GM19023 (cell line): ENCODE measurements at regions not wholly inside any gene's neighbourhood (a gene's known extent, or its start where the extent isn't known, plus 50 kb on each side); places are given as distances from the start of the nearest gene placed in this dataset.

Experiments
- ATAC-seq: cut with Tn5 transposase; IDR thresholded peaks from one replicate; pipeline ENCODE4 v1.9.1; 2021; ENCODE audit warnings: mild to moderate bottlenecking, moderate library complexity; ENCODE audit not compliant: unreplicated experiment

DNA sequence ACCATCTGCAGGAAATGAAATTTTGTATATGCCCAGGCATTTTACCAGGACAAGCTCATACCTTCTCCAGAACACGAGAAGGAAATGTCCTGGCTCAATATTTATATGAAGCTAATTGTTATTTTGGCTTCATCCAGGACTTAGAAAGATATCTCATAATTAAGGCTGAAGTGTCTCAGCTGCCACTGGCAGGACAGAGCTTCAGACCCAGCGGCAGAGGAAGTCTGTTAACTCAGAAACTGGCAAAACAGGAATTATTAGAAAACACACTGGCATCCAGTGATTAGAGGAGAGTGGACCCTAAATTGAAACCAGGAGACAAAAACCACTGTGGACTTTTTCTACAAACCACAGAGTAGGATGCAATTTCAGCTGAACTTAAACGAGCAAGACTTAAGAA is 329.7 kb downstream of the CYRIA start:
- ATAC-seq, result no peak

DNA sequence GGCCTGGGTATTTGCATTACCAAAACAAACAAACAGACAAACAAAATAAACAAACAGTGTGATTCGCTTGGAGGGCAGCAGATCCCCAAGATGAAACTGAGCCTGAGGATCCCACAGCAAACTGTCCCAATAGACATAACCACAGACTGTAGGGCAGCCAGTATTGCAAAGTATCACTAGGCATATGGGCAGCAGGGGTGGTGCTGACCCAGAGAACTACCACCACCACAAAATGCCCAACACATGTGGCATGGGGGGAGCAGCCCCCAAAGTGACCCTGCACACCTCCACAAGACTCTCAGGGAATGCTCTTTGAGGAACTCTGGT is 330.1 kb downstream of the CYRIA start:
- no peak for ATAC-seq

DNA sequence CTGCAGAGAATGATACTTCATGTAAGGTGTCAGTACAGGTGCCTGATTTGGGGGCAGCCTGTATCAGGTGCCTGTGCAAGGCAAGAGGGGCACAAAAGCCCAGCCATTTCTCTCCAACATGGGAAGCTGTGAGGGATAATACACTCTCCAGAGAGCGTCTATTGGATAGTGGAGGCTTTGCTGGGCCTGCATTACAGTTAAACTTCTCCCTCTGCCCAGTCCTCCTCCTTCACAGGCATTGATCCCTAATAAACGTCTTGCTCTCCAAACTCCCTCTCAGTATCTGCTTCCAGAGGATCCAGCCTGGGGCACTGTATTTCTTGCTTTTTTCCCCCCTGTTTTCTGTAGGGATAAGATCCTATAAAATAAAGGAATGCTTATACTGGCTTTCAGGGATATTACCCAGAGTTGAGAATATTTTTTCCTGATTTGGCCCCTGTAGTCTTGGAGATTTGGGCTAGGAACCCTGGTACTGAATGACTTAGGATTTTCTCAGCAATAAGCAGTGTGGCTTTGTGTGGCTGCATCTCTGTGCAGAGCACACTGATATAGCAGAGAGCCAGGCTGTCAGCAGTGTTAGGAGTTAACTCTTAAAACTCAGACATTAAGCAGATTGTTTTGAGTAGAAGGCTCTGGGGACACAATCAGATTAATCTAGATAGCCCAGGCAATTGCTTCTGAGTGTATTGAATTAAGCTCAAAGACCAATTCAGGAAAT is 330.6 kb downstream of the CYRIA start:
- ATAC-seq, result no peak

DNA sequence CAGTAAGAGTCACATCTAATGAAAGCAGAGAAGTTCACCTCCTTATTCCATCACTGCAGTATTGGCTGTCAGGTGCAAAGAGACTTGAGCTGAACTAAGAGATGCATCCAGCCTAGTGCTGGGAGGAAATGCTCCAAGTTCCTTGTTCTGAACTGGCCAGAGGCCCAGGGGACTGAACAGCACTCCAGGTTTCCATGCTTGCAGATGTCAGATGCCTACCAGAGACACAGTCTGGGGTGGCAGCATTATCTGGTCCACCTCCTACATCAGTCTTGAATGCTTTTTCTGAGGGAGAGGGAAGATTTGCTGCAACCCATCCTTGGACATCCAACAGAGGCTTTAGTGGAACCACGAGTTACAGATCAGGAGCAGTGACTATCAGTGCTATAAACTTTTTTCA is 331.3 kb downstream of the CYRIA start:
- ATAC-seq, result no peak

DNA sequence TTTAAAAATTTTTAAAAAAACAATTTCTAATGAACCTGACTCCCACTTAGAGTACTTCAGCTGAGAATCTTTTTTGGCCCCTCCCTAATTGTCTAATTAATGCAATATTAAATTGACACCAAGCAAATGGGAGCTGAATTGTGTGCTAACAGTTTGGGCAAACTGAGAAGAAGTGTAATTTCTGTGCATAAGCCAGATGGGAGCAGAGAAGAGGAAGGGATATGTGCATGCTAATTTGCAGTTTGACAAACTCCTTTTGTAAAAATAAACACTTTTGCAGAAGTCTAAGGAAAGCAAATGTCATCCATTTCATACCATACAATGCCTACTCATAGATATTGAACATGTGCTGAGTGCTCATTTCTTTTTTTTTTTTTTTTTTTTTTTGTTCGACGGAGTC is 332.0 kb downstream of the CYRIA start:
- ATAC-seq, result no peak

DNA sequence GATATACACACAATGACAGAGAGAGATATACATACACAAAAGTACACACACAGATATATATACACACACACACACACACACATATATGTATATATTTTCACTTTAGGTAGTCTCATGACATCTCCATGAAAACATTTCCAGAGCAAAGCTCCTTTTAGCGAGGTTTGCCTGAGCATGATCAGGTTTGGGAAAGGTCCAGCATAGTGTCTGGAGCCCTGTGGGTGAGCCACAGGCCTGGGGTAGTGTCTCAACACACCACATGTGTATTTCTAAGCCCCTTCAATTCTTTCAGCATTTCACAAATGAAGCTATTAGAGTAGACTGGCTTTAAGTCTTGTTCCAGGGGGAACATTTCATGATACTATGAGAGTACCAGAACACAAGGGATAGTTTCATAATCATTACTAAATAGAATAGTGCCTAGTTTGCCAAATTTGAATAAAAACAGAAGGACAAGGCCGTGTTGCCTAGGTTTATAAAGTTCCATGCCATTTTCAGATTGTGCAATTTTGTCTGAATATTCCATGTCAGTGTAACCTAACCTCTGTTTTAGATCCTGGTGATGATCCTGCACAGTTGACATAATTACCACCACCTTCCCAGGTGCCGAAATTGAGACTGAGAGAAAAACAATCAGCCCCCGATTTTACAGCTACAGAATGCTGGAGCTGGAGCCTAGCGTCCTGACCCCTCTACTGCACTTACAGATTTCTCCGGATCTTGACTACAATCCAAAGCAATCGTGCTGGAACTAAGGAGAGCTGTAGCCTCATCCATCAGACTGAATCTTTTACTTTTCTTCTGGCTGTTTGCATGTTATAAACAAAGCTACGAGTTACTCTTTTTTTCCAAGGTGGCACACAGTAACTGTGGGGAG is 332.7 kb downstream of the CYRIA start:
- no peak for ATAC-seq

DNA sequence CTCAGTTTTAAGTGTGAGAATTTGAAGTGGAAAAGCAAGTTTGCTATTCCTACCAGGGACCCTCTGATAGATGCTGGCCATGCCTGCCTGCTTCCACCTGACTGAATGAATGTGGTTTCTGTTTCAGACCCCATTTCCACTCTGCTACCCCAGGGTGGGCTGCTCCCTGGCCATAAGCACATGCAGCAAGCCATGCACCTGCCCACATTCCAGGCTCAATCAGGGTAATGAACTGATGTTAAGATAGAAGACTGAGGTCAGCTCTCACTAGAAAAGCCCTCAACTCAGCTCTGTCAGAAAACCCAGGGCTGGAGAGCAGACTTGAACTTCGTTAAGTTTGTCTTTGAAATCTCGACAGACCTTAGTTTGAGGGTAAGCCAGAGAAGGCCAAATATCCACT is 333.9 kb downstream of the CYRIA start:
- no peak for ATAC-seq

DNA sequence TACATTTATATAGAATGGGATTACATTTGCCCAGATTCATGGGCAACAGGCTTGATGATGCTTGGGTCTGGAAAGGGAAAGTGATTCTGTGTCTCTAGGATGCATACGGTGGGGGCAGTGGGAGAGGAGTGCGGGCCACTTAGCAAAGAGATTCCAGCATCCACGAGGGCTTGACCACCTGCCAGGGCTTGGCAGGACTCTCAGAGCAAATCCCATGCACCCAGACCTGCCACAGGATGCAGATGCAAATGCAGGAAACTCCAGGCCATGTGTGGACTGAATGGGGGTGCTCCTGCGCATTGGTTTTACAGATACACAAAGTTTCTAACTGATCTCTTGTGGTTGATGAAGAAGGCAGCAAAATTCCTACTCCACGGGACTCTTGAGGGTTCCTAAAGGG is 334.7 kb downstream of the CYRIA start:
- no peak for ATAC-seq

DNA sequence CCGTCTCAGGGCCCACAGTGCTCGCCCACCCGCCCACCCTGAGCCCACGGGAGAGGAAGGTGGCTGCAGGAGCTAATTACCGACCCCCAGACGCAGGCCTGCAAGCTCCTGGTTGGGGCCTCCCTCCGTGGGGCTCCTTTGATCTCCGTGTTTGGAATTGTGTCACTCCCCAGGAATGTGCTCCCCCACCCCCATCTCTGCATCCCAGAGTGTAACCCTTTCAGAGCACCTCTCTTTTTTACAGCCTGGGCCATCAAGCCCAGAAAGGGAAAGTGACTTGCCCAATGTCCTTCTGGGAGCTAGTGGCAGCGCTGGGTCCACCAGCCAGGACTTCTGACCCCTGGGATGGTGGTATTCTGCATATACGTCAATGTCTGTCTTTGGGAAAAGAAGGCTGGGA is 335.1 kb downstream of the CYRIA start:
- ATAC-seq, result no peak

DNA sequence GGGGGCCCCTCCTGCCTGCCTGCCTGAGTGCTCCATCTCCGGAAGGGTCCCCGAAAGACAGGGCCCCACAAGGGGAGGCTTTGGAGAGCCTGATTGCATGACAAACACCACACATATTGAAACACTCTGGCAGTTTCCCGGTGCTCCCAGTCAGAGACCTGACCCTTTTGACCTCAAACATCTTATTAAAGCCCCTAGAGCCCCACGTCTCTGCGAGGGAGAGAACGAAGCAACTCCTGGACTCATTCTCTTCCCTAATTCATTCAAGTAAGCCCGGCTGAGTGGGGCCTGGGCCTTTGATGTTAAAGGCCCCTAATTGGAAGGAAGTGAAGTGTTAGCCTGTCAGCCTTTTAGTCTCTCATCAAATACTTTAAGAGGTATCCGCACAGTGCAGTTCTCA is 335.6 kb downstream of the CYRIA start:
- ATAC-seq, result no peak

DNA sequence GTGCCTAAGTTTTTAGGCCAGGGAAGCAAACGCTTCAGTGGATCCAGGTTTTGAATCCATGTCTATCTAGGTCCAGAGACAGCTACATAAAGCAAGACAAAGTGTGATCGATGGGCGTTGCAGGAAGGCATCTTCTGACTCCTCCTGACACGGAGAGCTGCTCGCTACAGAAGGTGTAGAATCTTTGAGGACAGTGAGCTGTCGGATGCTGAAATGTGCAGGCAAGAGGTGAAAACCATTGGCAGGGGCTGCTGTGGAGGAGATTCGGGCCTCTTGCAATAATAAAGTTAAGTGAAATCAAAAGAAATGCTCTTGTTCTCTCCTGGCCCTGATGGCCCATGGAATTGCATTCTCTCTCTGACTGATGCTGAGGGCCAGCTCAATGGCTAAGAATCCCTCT is 336.2 kb downstream of the CYRIA start:
- no peak for ATAC-seq

DNA sequence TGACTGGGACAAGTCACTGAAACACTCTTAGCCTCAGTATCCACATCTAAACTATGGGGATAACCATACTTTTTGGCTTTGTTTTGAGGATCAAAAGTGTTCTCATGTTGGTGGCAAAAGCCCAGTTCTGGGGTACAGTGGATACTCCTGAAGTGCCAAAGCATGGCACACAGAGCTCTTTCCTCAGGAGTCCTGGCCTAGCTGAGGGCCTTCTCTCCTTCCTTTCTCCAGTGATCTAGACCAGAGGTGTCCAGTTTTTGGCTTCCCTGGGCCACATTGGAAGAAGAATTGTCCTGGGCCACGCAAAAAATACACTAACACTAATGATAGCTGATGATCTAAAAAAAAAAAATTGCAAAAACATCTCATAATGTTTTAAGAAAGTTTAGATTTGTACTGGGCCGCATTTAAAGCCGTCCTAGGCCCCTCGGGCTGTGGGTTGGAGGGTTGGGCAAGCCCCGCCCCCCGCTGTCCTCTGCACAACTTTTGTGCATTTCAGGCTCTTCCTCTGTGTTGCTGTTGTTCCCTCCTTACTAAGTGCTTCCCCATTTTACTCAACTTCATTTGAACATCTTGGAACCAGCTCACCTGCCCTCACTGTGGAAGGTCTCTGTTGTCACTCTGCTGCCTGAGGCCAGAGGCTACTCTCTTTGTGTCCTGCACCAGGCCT is 337.0 kb downstream of the CYRIA start:
- no peak for ATAC-seq

DNA sequence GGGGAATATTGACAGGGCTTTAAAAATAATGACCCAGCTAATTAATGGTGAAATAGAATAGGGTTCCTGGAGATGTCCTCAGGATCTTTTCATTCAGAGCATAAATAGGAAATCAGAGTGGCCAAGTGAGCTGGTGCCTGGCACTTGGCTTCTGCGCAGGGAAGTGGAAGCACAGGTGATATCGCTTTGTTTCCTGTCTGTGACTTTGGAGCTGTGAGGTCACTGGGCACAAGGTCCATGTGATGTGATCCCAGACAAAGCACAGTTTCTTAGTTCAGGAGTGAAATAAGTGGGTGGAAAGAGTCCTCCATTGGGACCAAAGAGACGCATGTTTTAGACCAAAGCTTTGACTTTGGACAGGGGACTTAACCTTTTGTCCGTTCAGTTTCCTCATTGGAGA is 338.3 kb downstream of the CYRIA start:
- ATAC-seq, result no peak

DNA sequence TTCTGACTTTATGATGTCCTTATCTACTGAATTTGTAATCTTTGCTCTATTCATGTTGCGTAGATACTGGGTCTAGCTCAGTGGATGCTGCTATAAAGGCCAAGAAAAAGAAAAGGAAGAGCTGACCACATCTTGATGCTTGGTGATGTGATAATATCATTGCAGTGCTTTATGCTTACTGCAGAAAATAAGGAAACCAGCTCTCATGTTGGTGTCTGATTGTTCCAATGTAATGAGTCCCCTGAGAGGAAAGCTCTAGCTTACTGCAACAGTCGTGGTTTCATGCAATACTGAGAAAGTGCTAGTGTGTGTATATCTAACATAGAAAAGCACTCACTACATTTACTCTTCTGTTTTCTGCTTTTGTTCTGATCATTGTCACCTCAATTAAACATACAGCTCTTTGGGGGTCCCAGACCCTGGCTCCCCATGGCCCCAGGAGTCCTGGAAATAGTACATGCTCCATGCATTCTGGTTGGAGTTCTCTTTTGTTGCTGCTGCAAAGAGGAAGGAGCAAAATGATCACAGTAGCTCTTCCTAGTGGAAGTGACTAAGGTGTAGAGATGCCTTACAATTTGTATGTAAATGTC is 338.8 kb downstream of the CYRIA start:
- no peak for ATAC-seq

DNA sequence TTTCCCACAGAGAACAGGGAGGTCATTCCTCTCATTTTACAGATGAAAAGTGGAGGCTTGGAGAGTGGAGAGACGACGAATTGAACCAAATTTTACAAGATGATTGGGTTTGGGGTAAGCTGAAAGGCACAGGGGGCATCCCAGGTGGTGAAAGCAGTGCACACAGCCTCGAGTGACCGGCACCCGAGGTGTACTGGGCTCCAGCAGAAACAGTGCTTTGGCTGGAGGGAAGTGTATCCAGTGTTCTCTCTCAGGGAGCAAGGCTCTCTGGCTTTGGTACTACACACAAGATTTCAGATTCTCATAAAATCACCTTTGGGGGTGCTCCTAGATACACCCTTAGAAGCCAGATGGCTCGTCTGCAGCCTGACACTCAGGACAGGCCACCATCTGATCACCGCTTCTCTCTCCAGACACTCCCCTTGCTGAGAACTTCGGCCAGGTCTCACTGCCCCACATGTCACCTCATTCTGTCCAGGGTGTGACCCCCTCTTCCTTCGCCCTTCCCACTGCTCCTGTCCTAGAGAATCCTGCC is 339.6 kb downstream of the CYRIA start:
- no peak for ATAC-seq

DNA sequence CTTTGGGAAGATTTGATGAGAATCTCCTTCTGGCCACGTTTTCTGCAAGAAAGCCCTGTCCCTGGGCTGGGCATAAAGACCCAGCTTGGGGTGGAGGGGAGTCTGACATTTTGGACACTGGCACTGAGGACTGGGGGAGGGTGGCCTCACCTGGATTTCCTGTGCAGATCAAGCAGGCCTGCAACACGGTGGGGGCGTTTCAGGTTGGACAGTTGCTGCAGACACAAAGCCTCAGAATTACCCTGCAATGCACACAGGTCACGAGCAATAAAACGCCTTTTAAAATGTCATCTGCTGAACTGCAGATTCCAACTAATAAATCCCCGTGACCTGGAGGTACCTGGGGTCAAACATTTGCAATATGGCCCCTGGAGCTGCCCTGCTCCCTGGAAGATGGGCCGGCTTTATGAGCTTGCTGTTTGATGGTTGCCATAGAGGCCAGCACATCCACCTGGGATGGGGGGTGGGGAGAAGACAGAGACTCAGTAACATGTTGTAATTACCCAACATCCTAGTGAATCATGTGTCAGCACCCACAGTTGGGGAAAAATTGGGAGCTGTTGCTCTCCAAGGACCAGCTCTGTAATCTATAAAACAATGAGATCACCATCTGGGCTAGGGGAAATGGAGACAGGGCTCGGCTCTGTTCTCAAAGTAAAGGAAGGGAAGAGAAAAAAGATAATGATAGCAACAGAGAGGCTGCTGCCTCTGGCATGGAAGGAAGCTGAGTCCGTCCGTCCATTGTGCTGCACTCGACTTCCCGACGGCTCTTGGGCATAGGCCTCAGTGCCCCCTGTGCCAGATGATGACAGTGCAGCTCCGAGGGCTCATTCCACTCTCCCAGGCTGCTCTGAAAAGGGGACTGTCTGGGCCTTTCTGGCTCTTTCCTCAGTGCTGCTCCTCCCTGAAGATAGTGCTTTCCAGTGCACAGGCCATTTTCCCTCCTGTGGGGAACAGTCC is 340.3 kb downstream of the CYRIA start:
- no peak for ATAC-seq

DNA sequence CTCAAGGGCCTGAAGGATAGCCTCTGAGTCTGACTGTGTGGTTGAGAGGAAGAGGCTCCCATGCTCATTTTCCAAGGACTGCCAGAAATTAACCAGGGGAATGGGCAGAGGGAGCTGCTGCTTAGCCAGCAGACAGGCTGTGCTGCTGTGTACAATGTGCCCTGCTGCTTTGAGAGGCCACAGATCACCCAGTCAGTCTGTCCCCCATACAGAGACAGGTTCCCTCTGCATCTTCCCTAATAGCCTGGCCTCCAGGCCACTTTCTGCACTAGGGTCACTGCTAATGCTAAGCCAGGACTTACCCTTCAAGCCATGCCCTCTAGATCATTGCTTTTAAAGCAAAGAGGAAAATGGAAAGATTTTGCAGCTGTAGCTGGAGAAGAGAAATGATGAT is 341.1 kb downstream of the CYRIA start:
- ATAC-seq, result no peak

DNA sequence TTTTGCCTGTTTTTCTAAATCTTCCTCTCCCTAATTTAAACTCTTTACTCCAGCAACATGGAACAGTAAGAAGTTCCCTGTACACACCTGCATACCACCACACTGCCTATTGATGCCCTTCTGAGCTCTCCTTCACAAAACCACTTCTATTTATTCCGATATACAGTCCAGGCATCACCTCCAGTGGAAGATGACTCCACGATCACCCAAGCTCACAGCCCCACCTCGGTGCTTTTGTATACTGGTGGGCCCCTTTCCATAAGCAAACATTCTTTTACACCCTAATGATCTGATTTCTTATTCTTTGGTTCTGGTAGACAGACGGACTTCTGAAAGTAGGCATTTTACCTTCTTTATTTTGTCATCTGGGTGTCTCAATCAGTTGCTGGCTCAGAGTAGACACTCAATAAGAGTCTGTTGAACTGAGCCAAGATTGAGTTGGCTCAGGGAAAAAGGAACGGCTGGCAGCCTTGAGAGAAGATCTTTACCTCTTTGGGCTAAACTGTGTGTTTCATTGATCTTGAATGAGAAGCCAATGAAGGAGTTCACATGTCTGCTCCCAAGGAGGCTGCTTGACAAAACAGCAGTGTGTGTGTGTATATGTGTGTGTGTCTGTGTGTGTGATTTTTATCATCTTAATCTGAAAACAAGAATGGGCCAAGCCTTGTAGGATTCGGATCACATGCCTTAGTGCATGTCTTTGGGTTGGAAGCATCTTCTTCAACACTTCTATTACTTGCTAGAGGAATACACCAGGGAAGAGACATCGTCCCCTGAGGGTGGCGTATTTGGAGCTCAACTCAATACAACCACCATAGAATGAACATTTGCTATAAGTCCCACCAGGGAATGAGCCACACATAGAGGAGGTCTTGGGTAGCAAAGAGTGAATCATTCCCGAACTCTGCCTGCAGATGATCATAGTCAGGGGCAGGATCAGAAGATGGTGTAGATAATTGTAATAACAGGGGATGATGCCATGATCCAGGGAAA is 341.8 kb downstream of the CYRIA start:
- ATAC-seq, result no peak

DNA sequence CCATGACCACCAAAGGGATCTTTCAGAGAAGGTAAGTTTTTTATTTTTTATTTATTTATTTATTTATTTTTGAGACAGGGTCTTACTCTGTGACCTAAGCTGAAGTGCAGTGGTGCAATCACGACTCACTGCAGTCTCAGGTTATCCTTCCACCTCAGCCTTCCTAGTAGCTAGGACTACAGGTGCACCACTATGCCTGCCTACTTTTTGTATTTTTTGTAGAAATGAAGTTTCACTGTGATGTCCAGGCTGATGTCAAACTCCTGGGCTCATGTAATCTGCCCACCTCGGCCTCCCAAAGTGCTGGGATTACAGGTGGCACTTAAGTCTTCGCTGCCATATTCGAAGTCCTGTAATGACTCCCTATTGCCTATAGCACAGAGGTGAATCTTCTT is 342.5 kb downstream of the CYRIA start:
- no peak for ATAC-seq
